ENCODE measurements at regions not wholly inside any gene's neighbourhood (a gene's known extent, or its start where the extent isn't known, plus 50 kb on each side); places are given as distances from the start of the nearest gene placed in this dataset.

GRCh38 chr2:228268756-228269155, 87.3 kb upstream of the SPHKAP start:
- H3K27ac Mint-ChIP-seq = no peak overlapping the region
- intact Hi-C loops (cut with micrococcal nuclease) = no loop called here
- no peaks in the 10 kb centered on the region for H3K4me1 ChIP-seq (ENCODE audit: control insufficient read depth in 1 of 2, insufficient read depth in 2 of 2, low read length in 2 of 2)

GRCh38 chr2:228268301-228268700, 86.8 kb upstream of the SPHKAP start:
- no CpG with 5 or more reads among the region's 2 CpGs for WGBS (ENCODE audit: insufficient coverage)
- peaks cover 0 to 8% (median 2%) of the 10 kb centered on the region in 7 donors for H3K9me3 Mint-ChIP-seq

More at GRCh38 chr2:228268756-228269155, 87.3 kb upstream of the SPHKAP start:
- no CpG with 5 or more reads among the region's 1 CpG for WGBS (ENCODE audit: insufficient coverage)
- no peaks in the 10 kb centered on the region for H3K4me1 Mint-ChIP-seq
- H3K9me3 Mint-ChIP-seq = peaks cover 0 to 8% (median 2%) of the 10 kb centered on the region in 7 donors
- TF ChIP-seq CTCF (IDR thresholded peaks at IDR 0.05) = no peak
- Histone ChIP-seq H4K20me1 (ENCODE audit: insufficient read depth, low read length) (no peaks in the 10 kb centered on the region), H3K27ac (ENCODE audit: low read depth in 1 of 2, low read length in 2 of 2) (no peak overlapping the region), H3K4me3 (replicated peaks in 1 of 3; ENCODE audit: low read depth in 2 of 3, low read length in 3 of 3) (no peak overlapping the region), H3K79me2 (ENCODE audit: insufficient read depth, low read length) (no peaks in the 10 kb centered on the region), H3K4me2 (replicated peaks; ENCODE audit: extremely low read depth, low read length, poor library complexity, severe bottlenecking) (no peak overlapping the region), H3K27me3 (ENCODE audit: control insufficient read depth in 2 of 2, insufficient read depth in 2 of 2, low read length in 2 of 2) (no peaks in the 10 kb centered on the region), H3K9ac (ENCODE audit: insufficient read depth, low read length, poor library complexity, severe bottlenecking) (no peak overlapping the region), H3K36me3 (replicated peaks in 1 of 2; ENCODE audit: control insufficient read depth in 1 of 2, insufficient read depth in 2 of 2, low read length in 2 of 2) (no peaks in the 10 kb centered on the region), H2AFZ (ENCODE audit: insufficient read depth, low read depth, low read length, poor library complexity, severe bottlenecking) (no peak overlapping the region), H3K9me3 (replicated peaks in 1 of 2; ENCODE audit: control insufficient read depth in 1 of 2, insufficient read depth in 1 of 2, low read length in 2 of 2) (peaks cover 10 to 14% of the 10 kb centered on the region in 2 donors)
- no peak overlapping the region for H3K4me3 Mint-ChIP-seq
- H3K36me3 Mint-ChIP-seq = no peaks in the 10 kb centered on the region
- no peak for DNase-seq
- no peaks in the 10 kb centered on the region for H3K27me3 Mint-ChIP-seq (ENCODE audit: low read depth in 3 of 3)

More at GRCh38 chr2:228268301-228268700, 86.8 kb upstream of the SPHKAP start:
- Histone ChIP-seq H2AFZ (ENCODE audit: insufficient read depth, low read depth, low read length, poor library complexity, severe bottlenecking) (no peak overlapping the region), H3K36me3 (replicated peaks in 1 of 2; ENCODE audit: control insufficient read depth in 1 of 2, insufficient read depth in 2 of 2, low read length in 2 of 2) (no peaks in the 10 kb centered on the region), H3K79me2 (ENCODE audit: insufficient read depth, low read length) (no peaks in the 10 kb centered on the region), H3K4me1 (ENCODE audit: control insufficient read depth in 1 of 2, insufficient read depth in 2 of 2, low read length in 2 of 2) (no peaks in the 10 kb centered on the region), H3K9ac (ENCODE audit: insufficient read depth, low read length, poor library complexity, severe bottlenecking) (no peak overlapping the region), H4K20me1 (ENCODE audit: insufficient read depth, low read length) (no peaks in the 10 kb centered on the region), H3K9me3 (replicated peaks in 1 of 2; ENCODE audit: control insufficient read depth in 1 of 2, insufficient read depth in 1 of 2, low read length in 2 of 2) (peaks cover 9 to 11% of the 10 kb centered on the region in 2 donors), H3K4me2 (replicated peaks; ENCODE audit: extremely low read depth, low read length, poor library complexity, severe bottlenecking) (no peak overlapping the region), H3K27ac (ENCODE audit: low read depth in 1 of 2, low read length in 2 of 2) (no peak overlapping the region), H3K4me3 (replicated peaks in 1 of 3; ENCODE audit: low read depth in 2 of 3, low read length in 3 of 3) (no peak overlapping the region), H3K27me3 (ENCODE audit: control insufficient read depth in 2 of 2, insufficient read depth in 2 of 2, low read length in 2 of 2) (no peaks in the 10 kb centered on the region)
- no peak for DNase-seq
- TF ChIP-seq CTCF (IDR thresholded peaks at IDR 0.05) = no peak
- H3K27me3 Mint-ChIP-seq (ENCODE audit: low read depth in 3 of 3) = no peaks in the 10 kb centered on the region
- H3K4me3 Mint-ChIP-seq = no peak overlapping the region
- no peaks in the 10 kb centered on the region for H3K4me1 Mint-ChIP-seq
- no peaks in the 10 kb centered on the region for H3K36me3 Mint-ChIP-seq
- intact Hi-C loops (cut with micrococcal nuclease) = no loop called here
- H3K27ac Mint-ChIP-seq = no peak overlapping the region

Data from CD14-positive monocyte (primary cell).